Daoy (cell line): ENCODE measurements at regions not wholly inside any gene's neighbourhood (a gene's known extent, or its start where the extent isn't known, plus 50 kb on each side); places are given as distances from the start of the nearest gene placed in this dataset.
"Not testable (repeated sequence)": the region's sequence is repeated elsewhere in the genome, so short reads cannot be mapped to it uniquely, and the experiment has no call there.

ENCODE experiments used
- DNase-seq: peaks from one replicate; pipeline ENCODE4 v3.0.0-alpha.2; 2015; ENCODE audit warnings: low read depth

DNA sequence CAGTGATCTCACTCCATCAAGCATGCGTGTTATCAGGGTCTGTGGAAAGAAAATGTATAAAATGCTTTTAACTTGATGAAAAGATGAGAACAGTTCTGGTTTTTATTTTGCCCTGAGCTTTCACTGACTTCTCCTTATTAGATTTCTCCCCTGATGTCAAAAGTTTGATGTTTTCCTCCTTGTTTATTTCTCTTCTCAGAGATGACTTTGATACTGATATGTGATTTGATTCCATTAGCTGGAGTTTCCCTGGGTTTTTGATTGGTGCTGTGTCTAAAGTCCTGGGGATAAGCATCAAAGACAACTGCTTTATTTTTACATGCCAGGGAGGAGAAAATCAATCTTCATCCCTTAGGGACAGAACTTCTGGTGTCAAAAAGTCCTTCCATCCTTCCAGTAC, 510.0 kb downstream of the KCTD16 start:
- DNase-seq = no peak

- no peak for DNase-seq
These were observed 500.4 kb downstream of the KCTD16 start for GRCh38 chr5:144671066-144671465.

GRCh38 chr5:144659634-144660227, 489.1 kb downstream of the KCTD16 start:
- no peak for DNase-seq

- no peak for DNase-seq
These were observed 473.6 kb downstream of the KCTD16 start for GRCh38 chr5:144644317-144644716.

- no peak for DNase-seq
These were observed 468.1 kb downstream of the KCTD16 start for GRCh38 chr5:144638787-144639186.

DNA sequence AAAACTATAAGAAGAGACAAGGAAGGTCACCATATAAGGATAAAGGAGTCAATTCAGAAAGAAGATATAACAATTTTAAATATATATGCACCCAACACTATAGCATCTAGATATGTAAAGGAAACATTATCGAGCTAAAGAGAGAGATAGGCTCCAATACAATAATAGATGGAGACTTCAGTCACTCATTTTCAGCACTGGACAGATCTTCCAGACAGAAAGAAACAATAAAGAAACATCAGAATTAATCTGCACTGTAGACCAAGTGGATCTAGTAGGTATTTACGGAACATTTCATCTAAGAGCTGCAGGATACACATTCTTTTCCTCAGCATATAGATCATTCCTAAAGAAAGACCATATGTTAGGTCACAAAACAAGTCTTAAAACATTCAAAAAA, 463.5 kb downstream of the KCTD16 start:
- no peak for DNase-seq

GRCh38 chr5:144598451-144599068, 427.9 kb downstream of the KCTD16 start:
- DNase-seq = peak; percentile 9

DNA sequence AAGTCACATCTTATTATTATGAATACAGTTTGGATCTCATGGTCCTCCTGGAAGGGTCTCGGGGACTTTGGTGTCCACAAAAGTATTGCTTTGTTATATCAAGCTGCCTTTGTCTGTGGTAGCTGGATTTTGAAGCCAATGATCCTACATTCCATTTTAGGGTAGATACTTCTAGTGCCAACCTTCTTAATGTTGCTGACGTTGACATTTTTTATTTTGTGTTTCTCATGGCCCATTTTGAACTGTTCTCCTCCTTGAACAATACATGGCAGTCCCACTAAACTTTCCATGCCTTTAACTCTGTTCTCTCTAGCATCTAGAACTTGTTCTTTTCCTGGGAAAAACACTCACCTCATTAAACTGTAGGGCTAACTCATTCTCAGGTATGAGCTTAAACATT, 425.8 kb downstream of the KCTD16 start:
- DNase-seq = no peak

DNA sequence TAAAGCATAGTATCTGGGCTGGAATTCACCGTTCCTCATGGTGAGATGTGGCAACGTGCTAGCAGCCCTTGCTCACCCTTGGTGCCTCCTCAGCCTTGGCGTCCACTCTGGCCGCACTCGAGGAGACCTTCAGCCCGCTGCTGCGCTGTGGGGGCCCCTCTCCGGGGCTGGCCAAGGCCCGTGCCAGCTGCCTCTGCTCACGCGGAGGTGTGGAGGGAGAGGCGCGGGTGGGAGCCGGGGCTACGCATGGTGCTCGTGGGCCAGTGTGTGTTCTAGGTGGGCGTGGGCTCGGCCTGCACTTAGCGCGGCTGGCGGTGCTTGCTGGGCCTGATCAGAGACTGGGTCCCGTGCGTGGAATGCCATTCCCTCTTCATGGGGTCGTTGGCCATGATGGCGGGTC, 424.2 kb downstream of the KCTD16 start:
- no peak for DNase-seq

DNA sequence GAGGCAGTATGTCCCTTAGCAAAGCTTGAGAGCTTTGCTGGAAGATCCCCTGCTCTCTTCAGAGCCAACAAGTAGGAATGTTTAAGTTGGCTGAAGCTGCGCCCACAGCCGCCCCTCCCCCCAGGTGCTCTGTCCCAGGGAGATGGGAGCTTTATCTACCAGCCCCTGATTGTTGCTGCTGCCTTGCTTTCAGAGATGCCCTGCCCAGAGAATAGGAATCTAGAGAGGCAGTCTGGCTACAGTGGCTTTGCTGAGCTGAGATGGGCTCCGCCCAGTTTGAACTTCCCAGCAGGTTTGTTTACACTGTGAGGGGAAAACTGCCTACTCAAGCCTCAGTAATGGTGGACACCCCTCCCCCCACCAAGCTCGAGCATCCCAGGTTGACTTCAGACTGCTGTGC, 423.6 kb downstream of the KCTD16 start:
- DNase-seq = not testable (repeated sequence)

GRCh38 chr5:144585681-144586080, 415.0 kb downstream of the KCTD16 start:
- DNase-seq = no peak

DNA sequence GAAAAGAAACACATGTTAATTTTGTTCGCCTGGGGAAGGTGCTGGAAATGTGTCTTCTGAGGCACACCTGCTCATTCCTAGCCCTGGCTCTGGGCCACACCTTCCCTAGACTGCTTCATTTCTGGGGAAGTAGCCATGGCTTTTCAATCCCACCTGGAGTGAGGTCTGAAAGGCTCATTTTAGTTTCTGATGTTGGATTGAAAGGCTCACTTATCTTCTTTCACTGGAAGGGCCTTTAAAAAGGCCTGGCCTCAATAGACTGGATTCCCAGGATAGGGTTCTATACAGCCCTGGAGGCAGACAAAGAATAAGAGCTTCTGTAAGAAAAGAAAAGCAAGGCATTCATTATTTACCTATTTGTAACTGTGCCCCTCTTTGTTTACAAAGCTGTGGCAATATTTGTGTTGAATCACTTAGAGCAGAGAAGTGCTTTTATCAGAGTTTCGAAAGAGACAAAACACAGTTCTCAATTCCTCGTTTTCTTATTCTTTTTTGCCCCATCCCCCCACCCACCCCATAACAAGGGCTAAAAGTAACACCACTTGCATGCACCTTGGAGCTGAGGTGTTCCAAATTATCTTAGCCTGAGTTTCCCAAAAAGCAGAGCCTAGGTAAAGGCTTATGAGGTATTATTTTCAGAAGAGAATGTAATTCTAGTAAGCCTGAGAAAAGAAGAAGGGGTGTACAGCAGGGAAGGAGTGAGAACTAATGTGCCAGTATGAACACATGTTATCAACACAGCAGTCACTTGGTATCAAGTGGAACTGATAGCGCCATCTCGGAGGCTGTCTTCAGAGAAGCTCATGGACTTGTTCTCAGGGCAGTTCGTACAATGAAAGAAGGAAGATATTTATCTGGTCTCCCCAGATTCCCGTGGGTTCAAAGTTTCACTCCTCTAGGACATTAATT, 413.1 kb downstream of the KCTD16 start:
- no peak for DNase-seq

- DNase-seq = no peak
These were observed 411.4 kb downstream of the KCTD16 start for GRCh38 chr5:144582066-144582465.

- no peak for DNase-seq
These were observed 410.4 kb downstream of the KCTD16 start for GRCh38 chr5:144581044-144581443.

DNA sequence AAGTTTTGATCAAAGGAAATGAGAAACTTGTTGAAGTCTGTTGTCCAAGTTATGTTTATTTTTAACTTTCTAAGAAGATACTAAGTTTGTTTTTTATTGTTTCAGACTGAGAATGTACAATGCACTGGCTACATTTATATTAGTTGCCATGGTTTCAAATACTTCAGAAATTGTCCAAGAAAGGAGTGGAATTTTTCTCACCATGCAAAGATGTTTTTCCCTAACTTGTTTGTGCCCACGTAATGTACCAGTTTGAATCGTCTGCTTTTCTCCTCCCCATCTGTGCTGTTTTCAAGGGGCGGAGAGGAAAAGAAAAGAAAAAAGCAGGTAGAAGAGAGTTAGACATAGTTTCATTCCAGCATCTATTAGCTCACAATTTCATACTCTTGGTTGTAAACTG, 407.0 kb downstream of the KCTD16 start:
- no peak for DNase-seq

- no peak for DNase-seq
These were observed 405.1 kb downstream of the KCTD16 start for GRCh38 chr5:144575736-144576135.

- DNase-seq = no peak
These were observed 396.7 kb downstream of the KCTD16 start for GRCh38 chr5:144567421-144567780.

GRCh38 chr5:144566747-144567420, 396.2 kb downstream of the KCTD16 start:
- DNase-seq = no peak

DNA sequence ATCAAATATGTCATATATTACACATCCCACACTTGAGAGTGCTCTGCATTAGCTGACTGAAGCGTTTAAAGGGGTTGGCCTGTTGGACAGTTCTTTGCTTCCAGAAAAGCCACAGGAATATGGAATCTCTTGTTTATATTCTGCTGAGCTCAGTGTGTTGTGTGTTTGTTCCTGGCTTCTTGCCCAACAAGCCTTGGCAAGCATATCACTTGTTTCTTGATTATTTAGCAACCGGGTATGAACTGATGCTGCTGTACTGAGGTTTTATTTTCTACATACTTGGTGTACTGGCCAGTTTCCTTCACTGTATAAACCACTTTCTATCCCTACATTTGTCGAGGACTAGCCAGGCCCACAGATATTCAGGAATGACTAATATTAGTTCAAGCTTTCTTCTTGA, 378.9 kb downstream of the KCTD16 start:
- no peak for DNase-seq

GRCh38 chr5:144548936-144549335, 378.3 kb downstream of the KCTD16 start:
- DNase-seq = no peak

- DNase-seq = no peak
These were observed 376.4 kb downstream of the KCTD16 start for GRCh38 chr5:144547098-144547499.

DNA sequence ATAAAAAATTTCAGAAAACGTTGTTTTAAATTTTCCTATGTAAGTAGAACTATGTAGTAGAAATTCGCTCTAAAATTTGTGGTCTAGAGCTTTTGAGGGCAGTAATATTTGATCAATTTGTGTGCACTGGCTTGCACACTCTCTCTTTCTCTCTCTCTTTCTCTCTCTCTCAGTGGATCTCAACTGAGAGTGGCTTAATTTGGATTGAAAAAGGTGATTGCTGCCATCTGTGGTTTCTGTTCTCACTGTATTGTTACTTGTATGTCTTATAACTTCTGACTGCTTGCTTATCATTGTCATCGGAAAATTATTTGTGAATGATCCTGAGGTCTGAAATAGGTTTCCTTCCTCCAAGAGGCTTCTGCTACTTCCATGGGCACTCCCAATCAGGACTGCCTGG, 368.2 kb downstream of the KCTD16 start:
- no peak for DNase-seq
